ELR (cell line): ENCODE measurements at regions not wholly inside any gene's neighbourhood (a gene's known extent, or its start where the extent isn't known, plus 50 kb on each side); places are given as distances from the start of the nearest gene placed in this dataset.
"Not testable (repeated sequence)": the region's sequence is repeated elsewhere in the genome, so short reads cannot be mapped to it uniquely, and the experiment has no call there.

Experiments
- DNase-seq: peaks from one replicate; pipeline ENCODE4 v3.0.0-alpha.2; 2015; ENCODE audit warnings: low read depth

DNA sequence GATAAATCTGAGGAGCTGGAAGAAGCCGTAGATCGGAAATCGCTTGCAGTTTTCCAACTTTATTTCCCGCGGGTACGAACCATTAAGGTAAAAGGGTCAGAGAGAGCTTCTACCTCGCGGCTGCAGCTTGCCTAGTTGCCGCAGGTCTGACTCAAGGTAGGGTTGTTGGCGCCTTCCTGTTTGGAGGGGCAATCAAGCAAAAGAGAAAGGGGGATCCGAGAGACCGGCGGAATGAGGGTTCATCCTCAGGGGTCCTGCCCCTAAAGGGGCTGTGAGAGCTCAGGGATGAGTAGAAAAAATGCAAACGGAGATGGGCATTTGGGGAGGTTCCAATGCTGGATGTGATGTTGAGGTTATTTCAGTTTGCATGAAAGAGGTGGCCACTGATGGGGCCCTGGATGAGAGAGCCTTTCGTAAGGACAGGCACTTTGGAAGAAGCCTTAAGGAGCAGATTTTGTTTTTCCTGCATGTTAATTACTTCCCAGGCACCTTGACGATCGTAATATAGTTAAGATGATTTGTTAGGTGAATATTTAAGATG is 265.4 kb downstream of the CGGBP1 start:
- no peak for DNase-seq

- DNase-seq, result peak; percentile 22
Measured at GRCh38 chr3:87792534-87793336, 266.1 kb downstream of the CGGBP1 start, which contains the start of gene HTR1F. Gene HTR1F (plus strand): TSS chr3:87792706.

DNA sequence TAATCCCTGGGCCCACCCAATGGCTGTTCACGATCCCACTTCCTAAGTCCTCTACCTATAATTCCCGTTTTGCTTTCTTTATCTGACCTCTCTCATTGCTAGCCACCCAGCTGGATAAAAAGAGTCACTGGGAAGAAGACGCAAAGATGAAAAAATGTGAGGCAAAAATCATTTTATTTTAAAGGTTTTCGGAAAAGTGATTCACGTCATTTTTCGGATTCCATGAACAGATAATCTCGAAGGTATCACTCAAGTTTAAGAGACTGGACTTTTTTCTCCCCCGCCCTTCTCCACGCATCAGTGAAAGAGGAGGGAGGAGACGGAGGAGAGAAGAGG is 266.6 kb downstream of the CGGBP1 start:
- DNase-seq, result no peak

DNA sequence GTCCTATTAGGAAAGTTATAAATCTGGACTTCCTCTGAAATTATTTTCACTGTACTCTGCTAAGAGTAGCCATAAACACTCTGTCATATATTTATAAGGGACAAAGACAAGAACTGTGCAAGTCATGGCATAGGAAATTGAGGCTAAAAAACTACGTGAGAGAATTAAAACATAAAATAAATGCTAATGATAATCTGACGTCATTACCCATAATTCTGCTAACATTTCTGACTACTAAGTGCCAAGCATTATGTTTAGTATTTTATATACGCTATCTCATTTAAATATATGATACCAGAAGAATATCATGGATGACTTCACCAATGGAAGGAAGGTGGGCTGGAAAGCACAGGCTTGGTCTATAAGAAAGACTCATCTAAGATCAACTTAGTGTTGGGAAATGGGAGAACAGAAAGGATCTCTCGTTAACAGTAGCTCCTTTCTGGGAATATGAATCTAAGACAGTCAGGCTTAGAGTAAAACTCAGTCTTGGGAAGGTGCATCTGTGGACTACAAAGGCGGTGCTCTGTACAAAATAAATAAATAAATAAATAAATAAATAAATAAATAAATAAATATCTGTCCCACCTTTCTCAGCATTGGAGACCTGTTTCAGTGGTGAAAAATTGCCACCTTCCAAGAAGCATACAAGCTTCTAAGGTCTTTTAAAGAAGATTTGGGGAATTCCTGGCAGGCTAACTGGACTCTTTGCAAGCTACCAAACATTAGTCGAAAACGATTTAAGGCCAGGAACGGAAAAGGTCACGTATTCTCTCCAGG is 267.4 kb downstream of the CGGBP1 start:
- DNase-seq, result no peak

DNA sequence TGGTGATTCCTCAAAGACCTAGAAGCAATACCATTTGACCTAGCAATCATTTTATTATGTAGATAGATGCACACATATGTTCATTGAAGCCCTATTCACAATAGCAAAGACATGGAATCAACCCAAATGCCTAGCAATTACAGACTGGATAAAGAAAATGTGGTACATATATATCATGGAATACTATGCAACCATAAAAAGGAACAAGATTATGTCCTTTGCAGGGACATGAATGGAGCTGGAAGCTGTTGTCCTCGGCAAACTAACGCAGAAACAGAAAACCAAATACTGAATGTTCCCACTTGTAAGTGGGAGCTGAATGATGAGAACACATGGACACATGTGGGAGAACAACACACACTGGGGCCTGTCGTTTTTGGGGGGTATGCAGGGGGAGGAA is 269.8 kb downstream of the CGGBP1 start:
- not testable (repeated sequence) for DNase-seq

GRCh38 chr3:87788516-87788915 is 270.3 kb downstream of the CGGBP1 start:
- no peak for DNase-seq

GRCh38 chr3:87780811-87781210 is 278.0 kb downstream of the CGGBP1 start:
- DNase-seq, result no peak

DNA sequence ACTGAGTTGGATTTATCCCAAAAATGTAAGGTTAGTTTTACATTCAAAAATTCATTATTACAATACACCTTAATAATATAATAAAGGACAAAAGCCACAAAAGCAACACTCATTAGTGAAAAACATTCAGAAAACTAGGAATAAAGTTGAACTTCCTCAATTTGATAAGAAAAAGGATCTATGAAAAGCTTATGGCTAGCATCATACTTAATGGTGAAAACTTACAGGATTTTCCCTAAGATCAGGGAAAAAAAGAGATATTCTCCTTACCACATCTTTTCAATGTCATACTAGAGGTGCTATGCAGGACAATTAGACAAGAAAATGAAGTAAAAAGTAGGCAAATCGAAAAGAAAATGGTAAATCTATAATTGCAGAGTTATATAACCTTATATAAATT is 279.9 kb downstream of the CGGBP1 start:
- DNase-seq, result no peak

GRCh38 chr3:87771337-87772192 is 287.2 kb downstream of the CGGBP1 start:
- DNase-seq, result peak; percentile 49

DNA sequence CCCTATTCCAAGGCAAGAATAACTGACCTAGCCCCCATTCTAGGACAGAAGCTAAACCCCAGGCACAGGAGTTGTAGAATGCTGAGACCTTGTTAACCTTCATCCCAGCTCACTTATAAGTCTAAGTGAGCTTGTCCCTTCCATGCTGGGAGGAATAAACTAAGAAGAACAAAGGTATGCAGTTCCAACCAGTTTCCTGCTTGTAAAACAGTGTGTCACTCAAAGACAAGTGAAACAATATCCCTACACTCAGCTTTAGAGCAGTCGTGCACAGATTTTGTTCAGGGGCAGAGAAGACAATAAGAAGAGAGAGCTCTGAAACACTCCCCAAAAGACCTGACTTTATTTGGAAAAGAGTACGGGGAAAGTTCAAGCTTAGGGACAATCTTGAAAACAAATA is 292.1 kb downstream of the CGGBP1 start:
- DNase-seq, result no peak

GRCh38 chr3:87765256-87765655 is 293.5 kb downstream of the CGGBP1 start:
- no peak for DNase-seq

- no peak for DNase-seq
Measured at GRCh38 chr3:87761795-87762194, 297.0 kb downstream of the CGGBP1 start.

DNA sequence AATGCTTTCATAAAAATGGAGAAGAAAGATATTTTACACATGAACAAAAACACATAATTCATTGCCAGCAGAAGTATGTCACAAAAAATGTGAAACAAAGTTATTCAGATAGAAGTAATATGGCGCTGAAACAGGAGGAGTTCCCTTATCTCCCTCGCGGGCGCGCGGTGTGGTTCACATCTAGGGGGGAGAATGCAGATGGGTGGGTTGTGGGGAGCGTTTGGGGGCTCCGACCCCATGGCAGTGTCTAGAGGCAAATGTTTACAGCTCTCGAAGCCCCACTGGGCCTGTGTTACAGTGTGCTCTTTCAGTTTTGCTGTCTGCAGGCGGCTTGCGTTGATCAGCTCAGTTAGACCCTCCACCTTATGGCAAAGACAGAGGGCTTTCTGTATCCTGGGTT is 297.5 kb downstream of the CGGBP1 start:
- no peak for DNase-seq

DNA sequence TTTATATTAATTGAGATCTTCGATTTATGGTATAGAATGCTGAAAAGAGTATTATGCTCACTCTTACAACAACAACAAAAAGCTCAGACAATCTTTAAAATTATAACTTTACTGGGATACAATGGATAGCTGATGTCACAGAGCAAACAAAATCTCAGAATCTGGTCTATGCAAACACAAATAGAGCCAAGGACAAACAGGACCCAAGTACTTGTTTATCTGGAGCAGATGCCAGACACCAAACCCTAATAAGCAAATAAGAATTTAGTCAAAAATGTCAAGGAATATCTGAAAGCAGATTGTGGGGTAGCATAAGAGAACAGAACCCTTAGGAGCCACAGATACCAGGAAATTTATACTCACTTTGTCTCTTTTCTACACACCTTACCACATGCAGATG is 302.2 kb downstream of the CGGBP1 start:
- no peak for DNase-seq

- no peak for DNase-seq
Measured at GRCh38 chr3:87755852-87756251, 303.0 kb downstream of the CGGBP1 start.

GRCh38 chr3:87742250-87742649 is 316.6 kb downstream of the CGGBP1 start:
- no peak for DNase-seq

DNA sequence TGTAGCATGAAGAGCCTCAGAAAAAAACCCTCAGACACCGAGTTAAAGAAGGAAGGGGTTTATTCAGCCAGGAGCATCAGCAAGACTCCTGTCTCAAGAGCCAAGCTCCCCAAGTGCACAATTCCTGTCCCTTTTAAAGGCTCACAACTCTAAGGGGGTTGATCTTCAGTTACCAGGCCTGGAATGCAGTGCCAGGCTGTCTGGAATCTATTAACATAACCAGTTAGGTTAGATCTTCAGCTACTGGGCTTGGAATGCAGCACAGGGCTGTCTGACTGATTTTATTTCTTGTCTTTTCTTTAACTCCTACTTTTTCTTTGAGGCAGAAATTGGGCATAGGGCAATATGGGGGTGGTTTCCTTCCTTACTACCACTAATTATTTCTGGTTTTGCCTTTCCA is 317.9 kb downstream of the CGGBP1 start:
- not testable (repeated sequence) for DNase-seq

DNA sequence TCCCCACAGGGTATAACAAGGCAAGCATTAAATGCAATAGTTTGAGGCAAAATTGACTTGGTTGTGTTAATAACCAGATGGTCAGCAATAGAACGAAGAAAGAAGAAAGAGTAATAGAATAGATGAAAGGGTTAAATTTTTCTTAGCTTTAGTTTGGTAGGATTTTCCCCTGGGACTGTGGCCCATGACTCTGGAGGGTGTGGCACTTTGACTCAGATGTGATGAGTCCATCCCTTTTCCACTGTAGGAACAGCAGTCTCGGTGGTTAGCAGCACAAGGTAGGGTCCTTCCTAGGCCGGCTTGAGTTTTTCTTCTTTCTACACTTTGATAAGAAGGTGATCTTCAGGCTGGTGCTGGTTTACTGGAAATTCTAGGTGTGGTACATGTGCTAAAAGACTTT is 321.0 kb downstream of the CGGBP1 start:
- peak; percentile 73 for DNase-seq

DNA sequence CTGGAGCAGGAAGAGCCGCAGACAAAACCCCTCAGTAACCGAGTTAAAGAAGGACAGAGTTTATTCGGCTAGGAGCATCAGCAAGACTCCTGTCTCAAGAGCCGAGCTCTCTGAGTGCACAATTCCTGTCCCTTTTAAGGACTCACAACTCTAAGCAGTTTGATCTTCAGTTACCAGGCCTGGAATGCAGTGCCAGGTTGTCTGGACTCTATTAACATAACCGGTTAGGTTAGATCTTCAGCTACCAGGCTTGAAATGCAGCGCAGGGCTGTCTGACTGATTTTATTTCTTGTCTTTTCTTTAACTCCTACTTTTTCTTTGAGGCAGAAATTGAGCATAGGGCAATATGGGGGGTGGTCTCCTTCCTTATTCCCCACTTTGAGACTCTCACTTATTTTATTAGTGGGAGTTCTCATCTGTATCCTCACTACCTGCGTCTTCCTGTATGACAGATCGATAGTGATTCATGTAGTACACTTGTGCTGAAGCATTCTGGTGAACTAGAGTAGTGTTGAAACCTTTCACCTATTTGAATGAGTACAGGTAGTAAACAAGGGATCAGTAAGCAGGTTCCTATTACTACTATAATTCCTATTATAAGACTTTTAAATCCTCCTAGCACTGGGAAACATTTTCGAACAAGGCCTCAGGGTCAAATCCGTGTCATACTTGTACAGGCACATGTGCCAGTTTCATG is 325.0 kb downstream of the CGGBP1 start:
- no peak for DNase-seq

- DNase-seq, result no peak
Measured at GRCh38 chr3:87732294-87732693, 326.5 kb downstream of the CGGBP1 start.

GRCh38 chr3:87727783-87728182 is 331.0 kb downstream of the CGGBP1 start:
- no peak for DNase-seq

- no peak for DNase-seq
Measured at GRCh38 chr3:87719060-87719459, 339.7 kb downstream of the CGGBP1 start.
